Ovary (tissue), 7 donors: ENCODE measurements at regions not wholly inside any gene's neighbourhood (a gene's known extent, or its start where the extent isn't known, plus 50 kb on each side); places are given as distances from the start of the nearest gene placed in this dataset.

Experiments
- DNase-seq, 5 donors: peaks; one replicate each; pipeline ENCODE4 v3.0.0-alpha.2; 2019 to 2020
- H3K27ac ChIP-seq, 2 donors: fragments of 200-600 bp; one replicate each; pipeline versions ENCODE4 v1.5.1 to v1.8.0; 2019 to 2022
- H3K27me3 ChIP-seq: fragments of 200-600 bp; one replicate; pipeline ENCODE4 v1.8.0; 2022
- H3K36me3 ChIP-seq: fragments of 200-600 bp; sonication (generic); one replicate; pipeline ENCODE4 v1.5.1; 2019
- H3K4me1 ChIP-seq: one replicate; pipeline ENCODE4 v1.8.1; 2013; ENCODE audit warnings: mild to moderate bottlenecking, moderate library complexity; ENCODE audit not compliant: insufficient read depth
- H3K4me3 ChIP-seq: fragments of 200-600 bp; sonication (generic); one replicate; pipeline ENCODE4 v1.5.1; 2017
- H3K9me3 ChIP-seq, 2 donors: fragments of 200-600 bp in 1 of 2; sonication (generic) in 1 of 2; one replicate each; pipeline versions ENCODE4 v1.5.1 to v1.8.1; 2013 to 2019; ENCODE audit warnings: mild to moderate bottlenecking in 1 of 2, moderate library complexity in 1 of 2
- EP300 ChIP-seq: sonication (generic); formaldehyde crosslinking; IDR thresholded peaks from one replicate; pipeline ENCODE4 v1.6.1; 2017; ENCODE audit warnings: antibody characterized with exemption
- POLR2A ChIP-seq: fragments of 450-650 bp; IDR thresholded peaks from one replicate; pipeline ENCODE4 v1.6.1; 2017; ENCODE audit warnings: antibody characterized with exemption, mild to moderate bottlenecking, moderate library complexity
- WGBS, 3 donors: extraction: QIAGEN DNeasy Blood & Tissue Kit in 1 of 3; methylation state at CpG; one replicate each; pipeline versions ENCODE4 v1.1.5 to v1.1.7; 2013 to 2017; 5-methylcytosine and 5-hydroxymethylcytosine counted together
- intact Hi-C, 4 donors: fragments of 100-400 bp; cut with DNase I; formaldehyde crosslinking; loops; one replicate each; pipeline versions ENCODE4 v1.11.0 to v1.15.1; 2022 to 2023
- TF ChIP-seq, protein P1 (sequence below), 3 donors: fragments of 450-650 bp in 2 of 3; fragments of 200-600 bp in 1 of 3; IDR thresholded peaks; one replicate each; pipeline versions ENCODE4 v1.5.1 to v1.8.0; 2016 to 2022; ENCODE audit warnings: antibody characterized with exemption in 3 of 3, mild to moderate bottlenecking in 1 of 3
- donor health status: DM: no; HTN: no; CAD: no; lungs with moderate emphysema.
- donor health status: DM: no; HTN: no; CAD: no.
- donor health status: Bipolar disorder and iron deficiency.
- donor health status: DM: no; HTN: no; CAD: no.
- donor health status: DM: yes; HTN: yes; CAD: no.

DNA sequence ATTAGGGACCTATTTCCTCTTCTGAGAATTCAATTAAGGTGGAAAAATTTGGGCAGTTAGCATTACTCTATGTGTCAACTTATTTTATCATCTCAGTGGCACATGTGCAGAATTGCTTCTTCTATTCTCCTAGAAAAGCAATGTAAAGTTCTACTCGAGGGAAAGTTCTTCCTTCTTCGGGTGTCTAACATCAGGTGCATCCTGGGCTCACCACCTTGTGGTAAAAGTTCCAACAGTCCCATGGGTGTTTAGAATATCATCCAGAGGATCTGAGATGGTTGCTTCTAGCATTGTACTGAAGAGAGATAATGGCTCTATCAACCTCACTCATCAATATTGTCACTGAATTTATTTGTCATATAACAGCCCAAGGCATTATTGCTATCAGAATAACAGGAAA is 969.7 kb downstream of the PDHA2 start:
- H3K27ac ChIP-seq, result no peak overlapping the region
- WGBS, 3 donors, result 83 to 95% (median 93%) methylated on average over 2 of the region's 2 CpGs
- H3K36me3 ChIP-seq, result no peaks in the 10 kb centered on the region
- intact Hi-C loops, result no loop called here
- no peaks in the 10 kb centered on the region for H3K9me3 ChIP-seq
- H3K27me3 ChIP-seq, result no peaks in the 10 kb centered on the region
- no peaks in the 10 kb centered on the region for H3K4me1 ChIP-seq
- no peak for DNase-seq
- TF ChIP-seq POLR2A (no peak), EP300 (no peak)
- TF ChIP-seq, protein P1, sequence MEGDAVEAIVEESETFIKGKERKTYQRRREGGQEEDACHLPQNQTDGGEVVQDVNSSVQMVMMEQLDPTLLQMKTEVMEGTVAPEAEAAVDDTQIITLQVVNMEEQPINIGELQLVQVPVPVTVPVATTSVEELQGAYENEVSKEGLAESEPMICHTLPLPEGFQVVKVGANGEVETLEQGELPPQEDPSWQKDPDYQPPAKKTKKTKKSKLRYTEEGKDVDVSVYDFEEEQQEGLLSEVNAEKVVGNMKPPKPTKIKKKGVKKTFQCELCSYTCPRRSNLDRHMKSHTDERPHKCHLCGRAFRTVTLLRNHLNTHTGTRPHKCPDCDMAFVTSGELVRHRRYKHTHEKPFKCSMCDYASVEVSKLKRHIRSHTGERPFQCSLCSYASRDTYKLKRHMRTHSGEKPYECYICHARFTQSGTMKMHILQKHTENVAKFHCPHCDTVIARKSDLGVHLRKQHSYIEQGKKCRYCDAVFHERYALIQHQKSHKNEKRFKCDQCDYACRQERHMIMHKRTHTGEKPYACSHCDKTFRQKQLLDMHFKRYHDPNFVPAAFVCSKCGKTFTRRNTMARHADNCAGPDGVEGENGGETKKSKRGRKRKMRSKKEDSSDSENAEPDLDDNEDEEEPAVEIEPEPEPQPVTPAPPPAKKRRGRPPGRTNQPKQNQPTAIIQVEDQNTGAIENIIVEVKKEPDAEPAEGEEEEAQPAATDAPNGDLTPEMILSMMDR (IDR thresholded peaks at IDR 0.05), result no peak
- H3K4me3 ChIP-seq, result no peak overlapping the region

GRCh38 chr4:96827086-96827485 is 987.2 kb downstream of the PDHA2 start:
- intact Hi-C loops, result no loop called here

DNA sequence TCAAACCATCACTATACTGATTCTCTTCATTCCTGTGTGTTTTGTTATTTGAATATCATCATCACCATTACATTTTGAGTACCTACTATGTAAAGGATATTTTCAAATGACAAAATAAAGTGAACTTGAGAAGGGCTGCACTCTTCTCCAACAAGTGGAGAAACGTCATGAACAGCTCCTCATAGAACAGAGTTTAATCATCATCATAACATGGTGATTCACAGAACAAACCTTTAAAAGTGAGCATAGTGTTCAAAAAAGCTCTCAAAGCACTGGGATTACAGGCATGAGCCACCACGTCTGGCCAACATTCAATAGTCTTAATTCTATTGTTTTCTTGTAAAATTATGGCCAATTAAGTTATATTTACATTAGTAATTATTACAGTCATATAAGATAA is 993.9 kb downstream of the PDHA2 start:
- no peak for TF ChIP-seq POLR2A
- TF ChIP-seq EP300, result no peak
- TF ChIP-seq, protein P1 (IDR thresholded peaks at IDR 0.05), result no peak
- no peaks in the 10 kb centered on the region for H3K9me3 ChIP-seq
- DNase-seq, result no peak
- WGBS, 3 donors, result 62 to 74% (median 68%) methylated on average over 2 of the region's 2 CpGs
- no peak overlapping the region for H3K27ac ChIP-seq
- H3K4me3 ChIP-seq, result no peak overlapping the region
- no peaks in the 10 kb centered on the region for H3K27me3 ChIP-seq
- no peaks in the 10 kb centered on the region for H3K36me3 ChIP-seq
- intact Hi-C loops, result no loop called here
- no peaks in the 10 kb centered on the region for H3K4me1 ChIP-seq

More at GRCh38 chr4:96827086-96827485, 987.2 kb downstream of the PDHA2 start:
- no peak overlapping the region for H3K4me3 ChIP-seq
- H3K27ac ChIP-seq, result no peak overlapping the region
- DNase-seq, result no peak
- 5 to 10% (median 6%) methylated on average over 4 of the region's 4 CpGs for WGBS, 3 donors
- peaks cover 1% of the 10 kb centered on the region for H3K4me1 ChIP-seq
- no peaks in the 10 kb centered on the region for H3K9me3 ChIP-seq
- H3K27me3 ChIP-seq, result no peaks in the 10 kb centered on the region
- TF ChIP-seq EP300 (no peak), POLR2A (no peak)
- TF ChIP-seq, protein P1 (IDR thresholded peaks at IDR 0.05), result no peak
- no peaks in the 10 kb centered on the region for H3K36me3 ChIP-seq

GRCh38 chr4:96835991-96836390 is 996.1 kb downstream of the PDHA2 start:
- H3K4me1 ChIP-seq, result no peaks in the 10 kb centered on the region
- whole genome bisulfite sequencing, 3 donors, result 7 to 26% (median 11%) methylated on average over 3 of the region's 3 CpGs

More at GRCh38 chr4:96835991-96836390, 996.1 kb downstream of the PDHA2 start:
- intact Hi-C loops, result no loop called here
- Histone ChIP-seq H3K36me3 (no peaks in the 10 kb centered on the region), H3K27ac (no peak overlapping the region), H3K9me3 (no peaks in the 10 kb centered on the region), H3K27me3 (no peaks in the 10 kb centered on the region), H3K4me3 (no peak overlapping the region)
- TF ChIP-seq POLR2A, result no peak
- TF ChIP-seq, protein P1 (IDR thresholded peaks at IDR 0.05), result no peak
- no peak for TF ChIP-seq EP300
- DNase-seq, result no peak
